Hypothalamus (tissue), 51 donors: ENCODE measurements at regions not wholly inside any gene's neighbourhood (a gene's known extent, or its start where the extent isn't known, plus 50 kb on each side); places are given as distances from the start of the nearest gene placed in this dataset.

Experiments
- DNase-seq, 51 donors: peaks; one replicate each; lab custom pipeline; 2025; lab: John Stamatoyannopoulos, UW

- no peak for DNase-seq
Observed at GRCh38 chr6:147063469-147064031, 140.7 kb upstream of the STXBP5 start.

- DNase-seq, result no peak
Observed at GRCh38 chr6:147065786-147066185, 138.4 kb upstream of the STXBP5 start.

- no peak for DNase-seq
Observed at GRCh38 chr6:147067184-147067583, 137.0 kb upstream of the STXBP5 start.

GRCh38 chr6:147071776-147072175 is 132.4 kb upstream of the STXBP5 start:
- no peak for DNase-seq

GRCh38 chr6:147075381-147075780 is 128.8 kb upstream of the STXBP5 start:
- no peak for DNase-seq

- peak in 37 of 51 donors; percentile 3 to 84 (median 45) for DNase-seq
Observed at GRCh38 chr6:147077251-147077650, 127.0 kb upstream of the STXBP5 start.

- DNase-seq, result no peak
Observed at GRCh38 chr6:147078106-147078505, 126.1 kb upstream of the STXBP5 start.

GRCh38 chr6:147078602-147079001 is 125.6 kb upstream of the STXBP5 start:
- DNase-seq, result no peak

- DNase-seq, result no peak
Observed at GRCh38 chr6:147080225-147080624, 124.0 kb upstream of the STXBP5 start.

GRCh38 chr6:147081076-147081609 is 123.1 kb upstream of the STXBP5 start:
- DNase-seq, result no peak

- no peak for DNase-seq
Observed at GRCh38 chr6:147087641-147088040, 116.6 kb upstream of the STXBP5 start.

- DNase-seq, result no peak
Observed at GRCh38 chr6:147088861-147089260, 115.4 kb upstream of the STXBP5 start.

GRCh38 chr6:147095316-147095715 is 108.9 kb upstream of the STXBP5 start:
- no peak for DNase-seq

GRCh38 chr6:147099974-147100373 is 104.2 kb upstream of the STXBP5 start:
- no peak for DNase-seq

- DNase-seq, result no peak
Observed at GRCh38 chr6:147103007-147103406, 101.2 kb upstream of the STXBP5 start.

- DNase-seq, result no peak
Observed at GRCh38 chr6:147103694-147104093, 100.5 kb upstream of the STXBP5 start.

- no peak for DNase-seq
Observed at GRCh38 chr6:147105786-147106185, 98.4 kb upstream of the STXBP5 start.

GRCh38 chr6:147106759-147107401 is 97.3 kb upstream of the STXBP5 start:
- peak in 5 of 51 donors; percentile 2 to 11 (median 4) for DNase-seq

- peak in 1 of 51 donors; percentile 11 for DNase-seq
Observed at GRCh38 chr6:147108259-147108910, 95.8 kb upstream of the STXBP5 start.

- DNase-seq, result no peak
Observed at GRCh38 chr6:147109707-147110106, 94.5 kb upstream of the STXBP5 start.

- DNase-seq, result no peak
Observed at GRCh38 chr6:147116056-147116455, 88.2 kb upstream of the STXBP5 start.

- DNase-seq, result no peak
Observed at GRCh38 chr6:147117011-147117410, 87.2 kb upstream of the STXBP5 start.
